HG03045 (cell line): ENCODE measurements at regions not wholly inside any gene's neighbourhood (a gene's known extent, or its start where the extent isn't known, plus 50 kb on each side); places are given as distances from the start of the nearest gene placed in this dataset.
"Not testable (repeated sequence)": the region's sequence is repeated elsewhere in the genome, so short reads cannot be mapped to it uniquely, and the experiment has no call there.

Source experiments
- ATAC-seq: cut with Tn5 transposase; IDR thresholded peaks from one replicate; pipeline ENCODE4 v1.9.1; 2021; ENCODE audit warnings: mild to moderate bottlenecking, moderate library complexity; ENCODE audit not compliant: unreplicated experiment

- ATAC-seq, result no peak
These were observed 182.1 kb upstream of the DIAPH2 start for GRCh38 chrX:96502507-96502906.

GRCh38 chrX:96529386-96529785 lies 155.3 kb upstream of the DIAPH2 start:
- ATAC-seq, result not testable (repeated sequence)

- no peak for ATAC-seq
These were observed 146.4 kb upstream of the DIAPH2 start for GRCh38 chrX:96538104-96538725.

- ATAC-seq, result no peak
These were observed 144.5 kb upstream of the DIAPH2 start for GRCh38 chrX:96540111-96540631.

- ATAC-seq, result not testable (repeated sequence)
These were observed 138.4 kb upstream of the DIAPH2 start for GRCh38 chrX:96546281-96546680.

GRCh38 chrX:96551322-96551872 lies 133.2 kb upstream of the DIAPH2 start:
- ATAC-seq, result no peak

- no peak for ATAC-seq
These were observed 127.8 kb upstream of the DIAPH2 start for GRCh38 chrX:96556886-96557285.

- not testable (repeated sequence) for ATAC-seq
These were observed 123.5 kb upstream of the DIAPH2 start for GRCh38 chrX:96561129-96561528.

- ATAC-seq, result no peak
These were observed 121.0 kb upstream of the DIAPH2 start for GRCh38 chrX:96563646-96564045.

GRCh38 chrX:96564595-96564994 lies 120.0 kb upstream of the DIAPH2 start:
- ATAC-seq, result no peak

- ATAC-seq, result no peak
These were observed 117.8 kb upstream of the DIAPH2 start for GRCh38 chrX:96566878-96567277.

GRCh38 chrX:96568071-96568470 lies 116.6 kb upstream of the DIAPH2 start:
- no peak for ATAC-seq

- no peak for ATAC-seq
These were observed 115.6 kb upstream of the DIAPH2 start for GRCh38 chrX:96569034-96569433.

GRCh38 chrX:96575011-96575410 lies 109.6 kb upstream of the DIAPH2 start:
- ATAC-seq, result no peak

- ATAC-seq, result no peak
These were observed 108.3 kb upstream of the DIAPH2 start for GRCh38 chrX:96576368-96576767.

GRCh38 chrX:96578781-96579180 lies 105.9 kb upstream of the DIAPH2 start:
- ATAC-seq, result no peak

- no peak for ATAC-seq
These were observed 105.4 kb upstream of the DIAPH2 start for GRCh38 chrX:96579252-96579651.

- ATAC-seq, result no peak
These were observed 94.2 kb upstream of the DIAPH2 start for GRCh38 chrX:96590403-96590802.

- ATAC-seq, result no peak
These were observed 93.2 kb upstream of the DIAPH2 start for GRCh38 chrX:96591421-96591820.

- not testable (repeated sequence) for ATAC-seq
These were observed 86.8 kb upstream of the DIAPH2 start for GRCh38 chrX:96597847-96598246.

- ATAC-seq, result no peak
These were observed 72.9 kb upstream of the DIAPH2 start for GRCh38 chrX:96611619-96612362.

GRCh38 chrX:96615448-96615847 lies 69.2 kb upstream of the DIAPH2 start:
- no peak for ATAC-seq
